ENCODE measurements at regions not wholly inside any gene's neighbourhood (a gene's known extent, or its start where the extent isn't known, plus 50 kb on each side); places are given as distances from the start of the nearest gene placed in this dataset.
"Not testable (repeated sequence)": the region's sequence is repeated elsewhere in the genome, so short reads cannot be mapped to it uniquely, and the experiment has no call there.

GRCh38 chr14:106012361-106012725 is 486.0 kb downstream of the TMEM121 start:
- not testable (repeated sequence) for TF ChIP-seq CTCF, POLR2A (IDR thresholded peaks at IDR 0.05)

Measured in body of pancreas (tissue), 4 donors.